ENCODE measurements at regions not wholly inside any gene's neighbourhood (a gene's known extent, or its start where the extent isn't known, plus 50 kb on each side); places are given as distances from the start of the nearest gene placed in this dataset.

DNA sequence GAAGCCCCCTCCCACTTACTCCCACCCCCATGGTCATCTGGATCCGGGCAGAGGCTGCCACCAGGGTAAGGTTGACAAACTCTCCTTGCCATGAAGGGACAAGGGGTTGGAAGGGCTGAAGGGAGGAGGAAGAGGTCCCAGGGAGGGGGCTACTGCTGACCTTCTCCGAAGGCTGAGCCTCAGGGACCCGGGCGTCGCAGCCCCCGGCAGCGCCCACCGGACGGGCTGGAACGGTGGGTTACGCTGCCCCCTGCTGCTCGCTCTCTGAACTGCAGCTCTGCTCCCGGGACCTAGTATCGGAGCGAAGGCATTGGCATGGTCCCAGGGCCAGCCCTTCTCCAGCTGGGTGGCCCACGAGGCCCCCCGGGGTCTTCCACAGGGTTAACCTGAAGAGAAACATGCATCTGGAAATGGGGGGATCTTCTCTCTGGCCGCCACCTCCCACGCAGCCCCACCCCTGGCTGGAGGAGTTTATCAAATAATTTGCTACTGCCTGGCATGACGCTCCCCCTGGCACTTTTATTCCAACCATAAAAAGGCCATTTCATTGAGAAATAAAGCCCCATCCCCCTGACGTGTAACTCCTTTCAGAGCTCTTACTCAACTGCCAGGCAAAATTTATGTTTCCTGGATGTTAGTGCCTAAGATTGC lies 70.4 kb upstream of the TARDBP start (continued):
- no peak for TF ChIP-seq TAF1 (IDR thresholded peaks at IDR 0.05; ENCODE audit: low read depth)
- peak; percentile 93 for TF ChIP-seq SMC3 (conservative IDR thresholded peaks at IDR 0.05; ENCODE audit: poor library complexity)

DNA sequence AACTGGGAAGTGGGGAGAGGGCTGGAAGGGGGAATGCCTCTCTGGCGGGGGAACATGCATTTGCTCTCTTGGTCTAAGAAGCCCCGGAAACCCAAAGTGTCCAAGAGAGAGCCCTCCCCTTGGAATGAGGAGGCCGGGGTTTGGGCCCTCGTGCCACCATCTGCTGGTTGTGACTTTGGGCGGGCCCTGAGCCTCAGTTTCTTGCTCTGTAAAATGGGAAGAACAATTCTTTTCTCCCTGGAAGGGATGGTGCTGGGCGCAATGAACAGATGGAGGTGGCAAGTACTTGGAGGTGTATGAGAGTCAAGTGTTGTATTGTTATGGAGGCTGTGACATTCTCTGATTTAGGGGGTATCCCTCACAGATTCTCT lies 69.9 kb upstream of the TARDBP start:
- H3K27me3 ChIP-seq (ENCODE audit: insufficient read depth, low read depth, low read length): no peaks in the 10 kb centered on the region
- H3K4me3 ChIP-seq (ENCODE audit: low read length): no peak overlapping the region
- H2AFZ ChIP-seq (ENCODE audit: low read depth, low read length): no peak overlapping the region
- H3K36me3 ChIP-seq (ENCODE audit: insufficient read depth, low read length): no peaks in the 10 kb centered on the region
- no peaks in the 10 kb centered on the region for H4K20me1 ChIP-seq (ENCODE audit: insufficient read depth)
- no peak overlapping the region for H3K27ac ChIP-seq (ENCODE audit: low read length)
- no peak for TF ChIP-seq EZH2 (IDR thresholded peaks at IDR 0.05; ENCODE audit: borderline replicate concordance, insufficient read depth, low read length, poor library complexity, severe bottlenecking)
- TF ChIP-seq RAD21 (conservative IDR thresholded peaks at IDR 0.05): no peak
- no peak for TF ChIP-seq TAF1 (IDR thresholded peaks at IDR 0.05; ENCODE audit: low read depth)
- no peaks in the 10 kb centered on the region for H3K79me2 ChIP-seq (replicated peaks; ENCODE audit: insufficient read depth, low read length)
- H3K4me2 ChIP-seq (ENCODE audit: low read length): no peak overlapping the region
- no peaks in the 10 kb centered on the region for H3F3A ChIP-seq (ENCODE audit: insufficient read depth, low read length, poor library complexity, severe bottlenecking)
- no peaks in the 10 kb centered on the region for H3K9me3 ChIP-seq (ENCODE audit: low read length)
- H3K9ac ChIP-seq (ENCODE audit: low read length): no peak overlapping the region
- no peaks in the 10 kb centered on the region for H3K9me2 ChIP-seq (ENCODE audit: insufficient read depth, low read length)

DNA sequence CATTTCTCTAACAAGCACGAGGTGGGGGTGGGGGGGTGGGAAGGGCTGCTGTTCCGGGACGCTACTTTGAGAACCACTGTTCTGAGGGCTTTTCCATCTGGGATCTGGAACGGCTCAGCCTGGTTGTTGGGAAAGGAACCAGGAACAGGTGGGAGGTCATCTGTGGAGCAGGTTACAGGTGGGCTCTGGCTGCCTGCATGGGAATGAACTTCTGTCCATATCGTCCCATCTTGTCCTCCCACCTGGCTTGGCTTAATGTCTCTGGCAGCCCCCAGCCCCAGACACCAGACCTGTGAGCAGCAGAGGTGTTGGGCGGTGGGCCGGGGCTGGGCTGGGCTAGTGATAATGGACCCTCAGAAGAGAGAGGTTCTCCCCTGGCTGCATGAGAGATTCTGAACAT lies 69.4 kb upstream of the TARDBP start:
- TF ChIP-seq EZH2 (IDR thresholded peaks at IDR 0.05; ENCODE audit: borderline replicate concordance, insufficient read depth, low read length, poor library complexity, severe bottlenecking): no peak
- TF ChIP-seq POLR2AphosphoS5 (IDR thresholded peaks at IDR 0.05): no peak
- TF ChIP-seq, protein P1, sequence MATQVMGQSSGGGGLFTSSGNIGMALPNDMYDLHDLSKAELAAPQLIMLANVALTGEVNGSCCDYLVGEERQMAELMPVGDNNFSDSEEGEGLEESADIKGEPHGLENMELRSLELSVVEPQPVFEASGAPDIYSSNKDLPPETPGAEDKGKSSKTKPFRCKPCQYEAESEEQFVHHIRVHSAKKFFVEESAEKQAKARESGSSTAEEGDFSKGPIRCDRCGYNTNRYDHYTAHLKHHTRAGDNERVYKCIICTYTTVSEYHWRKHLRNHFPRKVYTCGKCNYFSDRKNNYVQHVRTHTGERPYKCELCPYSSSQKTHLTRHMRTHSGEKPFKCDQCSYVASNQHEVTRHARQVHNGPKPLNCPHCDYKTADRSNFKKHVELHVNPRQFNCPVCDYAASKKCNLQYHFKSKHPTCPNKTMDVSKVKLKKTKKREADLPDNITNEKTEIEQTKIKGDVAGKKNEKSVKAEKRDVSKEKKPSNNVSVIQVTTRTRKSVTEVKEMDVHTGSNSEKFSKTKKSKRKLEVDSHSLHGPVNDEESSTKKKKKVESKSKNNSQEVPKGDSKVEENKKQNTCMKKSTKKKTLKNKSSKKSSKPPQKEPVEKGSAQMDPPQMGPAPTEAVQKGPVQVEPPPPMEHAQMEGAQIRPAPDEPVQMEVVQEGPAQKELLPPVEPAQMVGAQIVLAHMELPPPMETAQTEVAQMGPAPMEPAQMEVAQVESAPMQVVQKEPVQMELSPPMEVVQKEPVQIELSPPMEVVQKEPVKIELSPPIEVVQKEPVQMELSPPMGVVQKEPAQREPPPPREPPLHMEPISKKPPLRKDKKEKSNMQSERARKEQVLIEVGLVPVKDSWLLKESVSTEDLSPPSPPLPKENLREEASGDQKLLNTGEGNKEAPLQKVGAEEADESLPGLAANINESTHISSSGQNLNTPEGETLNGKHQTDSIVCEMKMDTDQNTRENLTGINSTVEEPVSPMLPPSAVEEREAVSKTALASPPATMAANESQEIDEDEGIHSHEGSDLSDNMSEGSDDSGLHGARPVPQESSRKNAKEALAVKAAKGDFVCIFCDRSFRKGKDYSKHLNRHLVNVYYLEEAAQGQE (IDR thresholded peaks at IDR 0.05; ENCODE audit: borderline replicate concordance): no peak
- no peak for TF ChIP-seq SMC3 (conservative IDR thresholded peaks at IDR 0.05; ENCODE audit: poor library complexity)
- no peak for TF ChIP-seq EP300 (conservative IDR thresholded peaks at IDR 0.05; ENCODE audit: poor library complexity, severe bottlenecking)
- no peak for TF ChIP-seq MXI1 (conservative IDR thresholded peaks at IDR 0.05; ENCODE audit: poor library complexity, severe bottlenecking)
- TF ChIP-seq RAD21 (conservative IDR thresholded peaks at IDR 0.05): no peak
- TF ChIP-seq, protein P2, sequence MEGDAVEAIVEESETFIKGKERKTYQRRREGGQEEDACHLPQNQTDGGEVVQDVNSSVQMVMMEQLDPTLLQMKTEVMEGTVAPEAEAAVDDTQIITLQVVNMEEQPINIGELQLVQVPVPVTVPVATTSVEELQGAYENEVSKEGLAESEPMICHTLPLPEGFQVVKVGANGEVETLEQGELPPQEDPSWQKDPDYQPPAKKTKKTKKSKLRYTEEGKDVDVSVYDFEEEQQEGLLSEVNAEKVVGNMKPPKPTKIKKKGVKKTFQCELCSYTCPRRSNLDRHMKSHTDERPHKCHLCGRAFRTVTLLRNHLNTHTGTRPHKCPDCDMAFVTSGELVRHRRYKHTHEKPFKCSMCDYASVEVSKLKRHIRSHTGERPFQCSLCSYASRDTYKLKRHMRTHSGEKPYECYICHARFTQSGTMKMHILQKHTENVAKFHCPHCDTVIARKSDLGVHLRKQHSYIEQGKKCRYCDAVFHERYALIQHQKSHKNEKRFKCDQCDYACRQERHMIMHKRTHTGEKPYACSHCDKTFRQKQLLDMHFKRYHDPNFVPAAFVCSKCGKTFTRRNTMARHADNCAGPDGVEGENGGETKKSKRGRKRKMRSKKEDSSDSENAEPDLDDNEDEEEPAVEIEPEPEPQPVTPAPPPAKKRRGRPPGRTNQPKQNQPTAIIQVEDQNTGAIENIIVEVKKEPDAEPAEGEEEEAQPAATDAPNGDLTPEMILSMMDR (IDR thresholded peaks at IDR 0.05; ENCODE audit: poor library complexity, severe bottlenecking): no peak
- TF ChIP-seq TAF1 (IDR thresholded peaks at IDR 0.05; ENCODE audit: low read depth): no peak
- Histone ChIP-seq H3K9me3 (ENCODE audit: low read length) (no peaks in the 10 kb centered on the region), H3K9ac (ENCODE audit: low read length) (no peak overlapping the region), H3F3A (ENCODE audit: insufficient read depth, low read length, poor library complexity, severe bottlenecking) (no peaks in the 10 kb centered on the region), H2AFZ (ENCODE audit: low read depth, low read length) (no peak overlapping the region), H3K4me3 (ENCODE audit: low read length) (no peak overlapping the region), H4K20me1 (ENCODE audit: insufficient read depth) (no peaks in the 10 kb centered on the region), H3K36me3 (ENCODE audit: insufficient read depth, low read length) (no peaks in the 10 kb centered on the region), H3K27me3 (ENCODE audit: insufficient read depth, low read depth, low read length) (no peaks in the 10 kb centered on the region), H3K27ac (ENCODE audit: low read length) (no peak overlapping the region), H3K79me2 (replicated peaks; ENCODE audit: insufficient read depth, low read length) (no peaks in the 10 kb centered on the region), H3K9me2 (ENCODE audit: insufficient read depth, low read length) (no peaks in the 10 kb centered on the region), H3K4me2 (ENCODE audit: low read length) (no peak overlapping the region)
